G401.6 (cell line): ENCODE measurements at regions not wholly inside any gene's neighbourhood (a gene's known extent, or its start where the extent isn't known, plus 50 kb on each side); places are given as distances from the start of the nearest gene placed in this dataset.
"Not testable (repeated sequence)": the region's sequence is repeated elsewhere in the genome, so short reads cannot be mapped to it uniquely, and the experiment has no call there.

ENCODE experiments used
- FAIRE-seq: peaks from 2 replicates; lab custom pipeline; 2012; peaks lifted over from hg19 to GRCh38; lab: Jason Lieb, UNC

DNA sequence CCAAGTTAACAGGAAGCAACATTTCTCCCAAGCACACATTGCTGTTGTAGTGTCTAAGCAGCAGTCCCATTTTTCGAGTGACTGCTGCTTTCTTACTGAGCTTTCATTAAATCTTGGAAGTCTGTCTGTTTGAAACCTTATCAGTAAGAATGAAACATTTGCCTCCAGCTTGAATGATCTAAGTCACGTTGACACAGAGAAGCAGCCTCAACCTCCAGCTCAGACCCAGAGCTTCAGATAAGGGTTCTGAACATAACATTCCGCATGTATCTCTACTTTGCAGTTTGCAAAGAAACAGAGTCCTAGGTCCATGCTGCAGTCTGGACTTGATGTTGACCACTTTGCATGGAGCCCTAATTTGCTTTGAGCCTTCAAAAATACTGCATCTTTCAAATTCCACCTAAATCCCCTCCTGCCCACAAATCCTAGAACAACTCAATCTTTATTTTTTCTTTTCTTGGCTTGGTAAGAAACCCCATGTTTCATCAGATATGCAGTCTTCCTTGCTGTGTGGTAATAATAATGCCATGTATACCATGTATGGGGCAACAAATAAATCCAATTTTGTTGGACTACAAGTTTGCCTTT is 698.7 kb upstream of the IGFBP3 start:
- FAIRE-seq: no peak

DNA sequence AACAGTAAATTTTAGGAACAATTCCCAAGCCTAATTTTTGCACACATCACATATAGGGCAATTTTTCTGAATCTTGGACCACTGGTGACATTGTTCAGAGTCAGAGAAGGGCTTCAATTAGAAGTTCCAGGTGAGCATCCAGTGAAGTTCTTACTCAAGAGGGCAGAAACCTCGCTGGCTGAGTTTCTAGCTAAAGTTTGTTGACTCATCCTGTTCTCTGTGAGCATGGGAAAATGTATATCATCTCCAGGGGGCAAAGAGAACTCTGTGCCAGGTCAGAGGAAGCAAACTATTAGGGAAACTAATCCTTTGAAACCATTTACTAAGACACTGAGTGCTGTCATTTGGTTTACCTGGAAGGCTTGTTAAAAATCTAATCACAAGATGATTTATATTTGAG is 695.6 kb upstream of the IGFBP3 start:
- FAIRE-seq: no peak

DNA sequence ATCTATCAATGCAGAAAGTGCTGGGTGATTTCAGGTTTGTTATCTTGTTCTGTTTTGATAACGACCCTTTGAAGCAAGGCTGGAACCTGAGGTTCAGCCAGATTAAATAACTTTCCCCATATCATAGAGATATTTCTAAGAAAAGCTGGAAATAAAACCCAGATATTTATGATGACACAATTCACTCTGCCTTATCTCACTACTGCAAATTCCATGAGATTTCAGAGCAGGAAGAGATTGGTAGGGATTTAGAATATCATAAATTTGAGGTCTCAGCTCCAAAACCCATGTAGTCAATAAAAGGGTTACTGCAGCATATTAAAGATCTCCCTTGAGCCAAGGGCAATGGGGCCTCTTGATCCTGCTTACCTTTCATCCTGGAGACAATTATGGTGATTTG is 692.5 kb upstream of the IGFBP3 start:
- no peak for FAIRE-seq

DNA sequence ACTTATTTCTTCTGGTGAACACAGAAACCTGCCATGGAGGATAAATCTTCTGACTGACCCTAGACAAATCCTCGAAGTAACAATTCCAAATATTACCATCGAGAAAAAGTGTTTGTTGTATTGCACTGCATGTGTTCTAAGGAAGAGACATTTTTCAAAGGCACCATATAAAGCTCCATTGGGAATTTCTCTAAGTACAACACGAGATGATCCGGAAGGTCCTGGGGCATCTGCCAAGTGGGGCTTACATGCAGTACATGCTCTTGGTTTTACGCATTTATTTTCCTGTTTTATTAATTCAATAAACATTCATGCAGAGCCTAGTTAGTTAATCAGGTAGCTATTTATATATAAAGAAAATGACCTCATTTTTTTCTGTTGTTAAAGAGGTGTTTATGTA is 692.0 kb upstream of the IGFBP3 start:
- FAIRE-seq: no peak

DNA sequence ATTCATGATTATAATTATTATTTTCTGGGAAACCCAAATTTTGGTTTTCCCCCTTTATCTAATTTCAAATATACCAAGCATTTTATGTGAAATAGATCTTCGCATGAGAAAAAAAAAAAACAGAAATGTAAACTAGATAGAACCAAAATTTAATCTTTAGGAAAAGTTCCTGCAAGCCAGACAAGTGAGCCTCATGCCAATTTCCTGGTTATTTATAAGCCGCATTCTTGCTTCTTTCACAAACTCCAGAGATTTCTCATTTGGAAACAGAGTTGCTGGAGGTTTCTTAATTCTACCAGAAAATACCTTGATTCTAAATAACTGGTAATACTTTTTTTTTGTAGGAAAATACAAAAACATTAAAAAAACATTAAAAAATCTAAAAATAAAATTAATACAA is 690.4 kb upstream of the IGFBP3 start:
- no peak for FAIRE-seq

DNA sequence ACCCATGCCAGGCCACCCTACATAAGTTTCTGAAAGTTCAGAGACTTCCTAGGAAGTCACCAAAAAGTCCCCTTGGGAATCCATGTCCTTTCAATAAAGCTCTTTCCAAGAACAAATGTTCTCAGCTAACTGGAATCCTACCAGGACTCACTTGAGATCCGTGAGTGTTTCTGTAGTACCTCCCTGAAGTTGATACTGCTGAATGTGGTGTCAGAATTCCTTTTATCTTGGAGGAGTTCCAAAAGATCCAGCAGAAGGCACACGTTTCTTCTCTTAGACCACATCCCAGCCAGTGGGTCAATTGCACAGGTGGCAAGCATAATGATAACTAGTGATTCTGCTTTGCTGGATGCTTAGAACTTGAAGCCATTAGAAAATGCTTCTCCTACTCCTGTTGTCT is 689.7 kb upstream of the IGFBP3 start:
- no peak for FAIRE-seq

DNA sequence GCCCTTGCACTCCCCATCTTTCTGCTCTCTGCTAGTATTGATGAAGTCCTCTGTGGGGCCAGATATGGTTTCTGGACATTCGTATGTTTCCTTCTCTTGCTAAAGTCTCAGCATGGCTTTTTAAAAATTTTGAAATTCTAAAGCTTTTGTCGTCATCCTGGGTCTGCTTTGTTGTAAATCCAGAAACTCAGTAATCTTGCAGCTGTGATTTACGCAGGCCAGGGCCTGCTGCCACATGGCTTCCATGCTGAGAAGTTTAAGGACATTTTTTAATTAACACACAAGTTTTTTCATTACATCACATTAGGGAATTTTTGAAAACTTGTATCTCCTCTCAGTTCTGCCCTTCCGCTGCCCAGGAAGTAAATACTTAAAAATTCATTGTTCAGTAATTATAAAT is 686.1 kb upstream of the IGFBP3 start:
- FAIRE-seq: no peak

DNA sequence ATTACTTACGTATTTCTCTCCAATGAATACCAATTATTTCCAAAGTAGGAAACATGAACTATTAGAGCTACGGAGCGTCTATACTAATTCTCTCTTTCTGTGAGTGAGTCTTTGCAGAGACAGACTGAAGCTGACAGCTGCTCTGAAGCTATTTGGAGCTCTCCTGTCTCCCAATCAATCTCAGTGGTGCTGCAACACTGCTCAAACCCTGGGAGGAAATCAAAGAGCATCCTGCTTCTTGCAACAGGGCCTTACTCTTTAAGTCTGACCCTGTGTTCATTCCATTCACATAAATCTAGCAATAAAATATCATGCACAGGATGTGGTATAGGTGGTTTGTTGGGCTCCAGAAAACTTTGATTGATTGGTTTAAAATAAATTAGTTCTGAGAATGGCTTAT is 685.7 kb upstream of the IGFBP3 start:
- no peak for FAIRE-seq

DNA sequence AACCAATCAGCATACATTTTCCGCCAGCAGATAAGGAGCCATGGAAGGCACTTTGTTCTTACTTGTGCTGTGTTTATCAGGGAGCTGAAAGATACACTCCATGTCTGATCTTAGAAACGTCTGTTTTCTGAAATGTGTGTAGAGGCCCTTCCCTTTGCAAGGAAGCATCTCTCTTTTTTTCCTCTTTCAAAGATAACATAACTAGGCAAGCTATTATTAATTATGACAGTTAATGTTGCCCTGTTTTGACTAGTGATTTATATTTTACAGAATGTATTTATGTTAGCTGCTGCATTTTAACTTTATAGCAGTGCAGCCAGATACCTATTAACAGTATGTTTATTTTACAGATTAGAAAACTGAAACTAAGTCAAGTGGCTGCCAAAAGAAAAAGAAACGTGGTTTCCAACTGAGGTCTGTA is 683.2 kb upstream of the IGFBP3 start:
- FAIRE-seq: no peak

DNA sequence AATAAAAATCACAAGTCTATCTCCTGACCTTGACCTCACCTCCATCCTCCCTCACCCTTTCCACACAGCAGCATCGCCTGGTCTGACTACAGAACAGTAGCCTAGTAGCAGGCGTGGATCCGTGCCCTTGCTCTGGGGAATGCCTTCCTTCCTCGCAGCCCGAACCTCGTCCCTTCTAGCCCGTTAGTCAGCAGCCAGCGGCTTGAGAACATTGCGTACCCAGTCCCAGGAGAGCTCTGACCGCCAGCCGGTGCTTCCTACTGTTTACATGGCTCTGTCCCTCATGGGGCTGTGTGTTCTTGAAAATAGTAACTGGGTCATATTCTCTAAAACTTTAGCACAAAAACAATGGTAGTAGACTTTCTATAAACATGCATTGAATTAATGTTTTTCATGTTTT is 682.7 kb upstream of the IGFBP3 start:
- no peak for FAIRE-seq

DNA sequence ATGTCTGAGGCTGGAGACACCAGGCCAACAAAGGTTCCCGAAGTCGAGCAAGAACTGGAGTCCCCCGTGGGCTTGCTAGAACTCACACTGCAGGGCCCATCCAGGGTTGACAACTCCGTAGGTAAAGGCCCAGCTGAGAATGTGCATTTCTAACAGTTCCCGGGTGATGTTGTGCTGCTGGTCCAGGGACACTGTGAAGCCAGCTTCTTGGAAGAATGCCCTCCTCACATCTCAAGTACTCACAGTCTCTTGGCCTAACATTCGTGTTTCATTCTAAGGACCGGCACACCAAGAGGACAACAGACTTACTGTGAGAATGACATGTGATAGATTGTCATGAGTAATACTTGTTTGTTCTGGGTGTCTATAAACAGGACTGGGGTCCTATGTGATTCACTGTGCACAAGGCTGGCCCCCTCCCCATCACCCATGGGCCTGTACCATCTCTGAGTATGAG is 682.3 kb upstream of the IGFBP3 start:
- FAIRE-seq: no peak

DNA sequence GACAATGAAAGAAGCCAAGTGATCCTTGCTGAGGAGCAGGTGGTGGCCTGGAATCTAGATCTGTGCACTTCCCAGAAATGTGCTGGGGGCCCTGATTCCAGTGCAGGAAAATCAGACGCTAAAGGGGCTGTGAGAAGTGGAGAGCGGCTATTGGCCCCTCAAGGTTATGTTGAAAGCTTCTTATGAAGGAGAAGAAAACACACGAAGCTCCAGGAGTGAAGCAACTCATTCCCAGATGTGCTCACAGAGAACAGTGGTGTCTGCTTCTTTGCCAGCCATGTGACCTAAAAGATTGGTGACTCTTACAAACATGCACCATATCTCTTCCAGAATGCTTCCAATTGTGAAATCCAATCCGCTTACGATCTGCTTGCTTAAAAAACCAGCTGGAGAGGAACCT is 679.3 kb upstream of the IGFBP3 start:
- no peak for FAIRE-seq

DNA sequence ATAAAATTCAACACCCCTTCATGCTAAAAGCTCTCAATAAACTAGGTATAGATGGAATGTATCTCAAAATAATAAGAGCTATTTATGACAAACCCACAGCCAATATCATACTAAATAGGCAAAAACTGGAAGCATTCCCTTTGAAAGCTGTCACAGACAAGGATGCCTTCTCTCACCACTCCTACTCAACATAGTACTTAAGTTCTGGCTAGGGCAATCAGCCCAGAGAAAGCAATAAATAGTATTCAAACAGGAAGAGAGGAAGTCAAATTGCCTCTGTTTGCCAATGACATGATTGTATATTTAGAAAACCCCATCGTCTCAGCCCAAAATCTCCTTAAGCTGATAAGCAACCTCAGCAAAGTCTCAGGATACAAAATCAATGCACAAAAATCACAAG is 673.8 kb upstream of the IGFBP3 start:
- FAIRE-seq: not testable (repeated sequence)

DNA sequence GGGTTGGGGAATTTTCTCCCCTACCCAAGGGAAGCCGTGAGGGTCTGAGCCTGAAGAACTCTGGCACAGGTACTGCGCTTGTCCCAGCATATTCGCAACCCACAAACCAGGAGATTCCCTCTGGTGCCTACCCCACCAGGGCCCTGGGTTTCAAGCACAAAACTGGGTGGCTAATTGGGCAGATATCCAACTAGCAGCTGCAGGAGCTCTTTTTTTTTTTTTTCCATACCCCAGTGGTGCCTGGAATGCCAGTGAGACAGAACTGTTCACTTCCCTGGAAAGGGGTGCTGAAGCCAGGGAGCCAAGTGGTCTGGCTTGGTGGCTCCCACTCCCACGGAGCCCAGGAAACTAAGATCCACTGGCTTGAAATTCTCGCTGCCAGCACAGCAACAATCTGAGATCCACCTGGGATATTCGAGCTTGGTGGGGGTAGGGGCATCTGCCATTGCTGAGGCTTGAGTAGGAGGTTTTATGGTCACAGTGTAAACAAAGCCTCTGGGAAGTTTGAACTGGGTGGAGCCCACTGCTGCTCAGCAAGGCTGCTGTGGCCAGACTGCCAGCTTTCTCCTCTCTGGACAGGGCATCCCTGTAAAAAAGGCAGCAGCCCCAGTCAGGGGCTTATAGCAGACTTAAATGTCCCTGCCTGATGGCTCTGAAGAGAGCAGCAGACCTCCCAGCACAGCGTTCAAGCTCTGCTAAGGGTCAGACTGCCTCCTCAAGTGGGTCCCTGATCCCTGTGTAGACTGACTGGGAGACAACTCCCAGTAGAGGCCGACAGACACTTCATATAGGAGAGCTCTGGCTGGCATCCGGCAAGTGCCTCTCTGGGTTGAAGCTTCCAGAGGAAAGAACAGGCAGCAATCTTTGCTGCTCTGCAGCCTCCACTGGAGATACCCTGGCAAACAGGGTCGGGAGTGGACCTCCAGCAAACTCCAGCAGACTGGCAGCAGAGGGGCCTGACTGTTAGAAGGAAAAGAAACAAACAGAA is 670.1 kb upstream of the IGFBP3 start:
- FAIRE-seq: not testable (repeated sequence)

DNA sequence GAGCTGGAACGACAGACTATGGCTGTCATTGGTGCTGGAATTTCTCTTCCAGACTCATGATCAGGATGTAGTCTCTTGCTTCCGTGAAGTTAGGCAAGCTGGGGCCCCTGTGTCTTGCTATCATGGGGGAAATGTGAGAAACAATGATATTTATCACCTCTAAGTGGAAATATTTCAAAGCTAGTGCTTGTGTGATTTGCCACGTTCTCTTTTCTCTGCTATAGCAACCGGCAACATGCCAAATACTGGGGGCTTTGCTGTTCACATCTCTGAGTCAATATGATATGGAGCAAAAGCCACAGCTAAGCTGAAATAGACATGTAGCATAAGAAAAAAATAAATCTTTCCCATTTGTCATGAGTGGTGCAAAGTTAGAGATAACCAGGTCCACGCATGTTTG is 668.2 kb upstream of the IGFBP3 start:
- FAIRE-seq: no peak

DNA sequence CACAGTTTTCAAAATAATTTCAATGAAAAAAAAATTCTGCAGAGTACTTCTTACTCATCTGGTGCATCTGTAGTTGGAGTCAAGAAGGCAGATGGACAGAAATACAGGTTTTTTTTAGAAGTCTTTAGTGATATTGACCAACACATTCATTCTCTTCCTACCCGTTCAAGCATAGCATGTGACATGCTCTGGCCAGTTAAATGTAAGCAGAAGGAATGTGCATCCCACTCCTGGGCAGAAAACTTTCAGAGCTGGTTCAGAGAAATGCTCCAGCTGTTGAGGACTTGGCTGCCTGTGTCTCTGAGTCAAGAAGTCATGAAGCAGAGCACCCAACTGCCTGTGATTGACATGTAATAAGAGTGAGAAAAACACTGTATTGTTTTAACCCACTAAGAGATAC is 665.3 kb upstream of the IGFBP3 start:
- no peak for FAIRE-seq

DNA sequence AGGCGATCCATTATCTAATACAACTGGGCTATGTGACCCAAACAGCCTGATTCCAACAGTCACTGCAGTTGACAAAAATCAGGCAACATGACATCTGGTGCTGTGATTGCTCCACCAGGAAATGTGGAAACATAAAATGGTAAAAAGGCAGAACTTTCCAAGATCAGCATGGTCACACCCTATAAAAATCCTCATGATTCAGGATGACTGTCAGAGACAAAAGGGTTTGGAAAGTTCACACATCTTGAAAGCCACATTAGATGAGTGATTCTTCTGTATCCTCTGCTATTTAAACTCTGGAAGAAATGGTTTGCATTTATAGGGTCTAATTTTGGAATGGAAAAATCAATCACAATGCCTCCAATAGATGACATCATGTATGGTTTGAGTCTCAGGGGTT is 662.6 kb upstream of the IGFBP3 start:
- no peak for FAIRE-seq

DNA sequence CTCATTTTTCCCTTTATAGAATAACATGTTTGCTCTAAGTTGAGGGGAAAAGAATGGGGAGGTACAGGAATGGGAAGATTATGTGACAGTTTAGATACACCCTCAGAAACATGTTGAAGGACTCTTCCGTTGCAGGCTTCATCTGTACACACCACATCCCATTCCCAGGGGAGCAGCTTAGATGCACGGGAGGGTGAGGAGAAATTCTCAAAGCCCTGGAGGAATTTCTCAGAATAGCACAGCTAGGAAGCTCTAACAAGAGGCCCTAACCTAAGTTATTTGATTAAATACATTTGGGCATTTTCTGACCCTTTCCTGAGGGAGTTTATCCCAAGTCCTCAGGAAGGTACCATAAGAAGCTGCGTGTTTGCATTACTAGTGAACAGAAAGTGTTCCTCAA is 660.2 kb upstream of the IGFBP3 start:
- no peak for FAIRE-seq

DNA sequence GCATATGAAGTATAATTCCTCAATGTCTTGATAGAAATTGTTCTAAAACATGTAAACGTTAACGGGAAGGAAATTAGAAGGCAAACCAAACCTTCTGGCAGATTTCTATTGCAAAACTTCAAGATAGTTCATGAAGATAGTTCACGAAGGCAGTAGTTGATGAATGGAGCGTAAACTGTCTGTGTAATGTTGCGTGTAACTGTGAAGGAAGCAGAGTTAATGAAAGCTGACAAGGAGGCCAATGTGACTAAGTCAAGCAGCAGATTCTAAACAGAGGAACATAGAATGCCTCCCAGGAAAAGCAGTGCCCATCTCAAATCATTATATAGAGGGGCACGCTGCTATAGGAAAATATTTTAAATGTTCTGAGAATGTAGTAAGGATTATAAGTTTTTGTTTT is 659.7 kb upstream of the IGFBP3 start:
- no peak for FAIRE-seq

DNA sequence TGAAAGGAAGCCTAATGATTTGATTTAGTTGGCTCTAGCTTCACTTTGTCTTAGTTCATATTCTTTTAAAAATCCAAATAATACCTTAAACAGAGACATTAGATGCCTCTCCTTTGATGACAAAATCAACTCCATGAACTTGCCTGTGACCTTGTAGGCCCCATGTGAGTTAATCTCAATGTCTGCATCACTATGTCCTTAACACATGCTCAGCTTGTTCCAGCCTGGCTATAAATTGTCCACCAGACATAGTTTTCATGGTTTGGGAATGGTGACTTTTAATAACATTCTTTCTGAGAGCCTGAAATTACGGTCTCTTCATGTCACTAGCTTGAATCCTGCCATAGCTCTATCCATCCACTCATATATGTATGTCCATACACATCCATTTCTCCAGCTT is 656.3 kb upstream of the IGFBP3 start:
- no peak for FAIRE-seq

DNA sequence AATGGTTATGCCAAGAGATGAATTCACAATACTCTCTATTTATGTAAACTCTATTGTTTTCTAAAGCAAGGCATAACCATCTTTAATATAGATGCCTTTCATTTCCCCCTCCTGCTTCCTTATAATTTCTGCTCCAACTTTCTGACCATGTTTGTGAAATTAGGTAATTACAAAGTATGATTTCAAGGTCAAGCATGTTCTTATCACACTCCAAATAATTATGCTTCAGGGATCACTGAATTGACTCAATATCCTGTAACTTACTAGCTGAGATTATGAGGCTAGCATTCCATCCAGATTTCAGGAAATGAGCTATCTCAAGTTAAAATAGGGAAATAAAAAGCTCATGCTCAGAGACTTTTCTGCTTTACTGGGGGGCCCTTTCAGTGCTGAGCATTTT is 655.9 kb upstream of the IGFBP3 start:
- FAIRE-seq: no peak

DNA sequence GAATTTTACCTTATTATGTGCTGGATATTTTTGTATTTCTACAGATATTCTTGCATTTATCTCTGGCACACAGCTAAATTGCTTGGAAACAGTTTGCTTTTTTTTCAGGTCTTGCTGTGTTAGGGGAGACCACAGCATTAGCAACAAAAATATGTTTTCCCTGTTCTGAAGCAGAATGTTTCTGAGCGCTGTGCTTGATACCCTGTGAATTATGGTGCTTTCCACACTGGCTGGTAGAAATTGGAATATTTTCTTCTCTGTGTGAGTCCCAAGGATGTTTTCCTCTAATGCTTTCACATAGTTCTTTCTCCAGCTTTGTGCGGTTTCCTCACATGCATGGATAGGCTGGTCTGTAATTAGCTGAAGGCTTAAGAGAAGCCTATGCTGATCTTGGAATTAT is 651.6 kb upstream of the IGFBP3 start:
- no peak for FAIRE-seq

DNA sequence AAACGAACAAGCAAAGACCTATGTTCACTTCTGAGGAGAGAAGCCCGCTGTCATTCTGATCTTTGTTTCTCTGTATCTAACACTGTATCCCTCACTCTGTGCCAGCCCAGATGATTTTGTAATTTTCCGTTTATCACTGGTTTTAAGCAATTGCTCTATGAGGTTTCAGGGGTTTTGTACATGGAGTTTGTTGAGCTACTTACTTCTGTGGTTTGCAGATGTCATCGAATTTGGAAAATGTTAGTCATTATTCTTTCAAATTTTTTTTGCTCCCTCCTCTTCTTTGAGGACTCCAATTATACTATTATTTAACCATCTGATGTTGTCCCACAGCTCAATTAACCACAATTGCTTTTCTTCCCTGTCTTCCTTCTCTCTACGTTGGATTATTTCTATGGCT is 650.9 kb upstream of the IGFBP3 start:
- no peak for FAIRE-seq

DNA sequence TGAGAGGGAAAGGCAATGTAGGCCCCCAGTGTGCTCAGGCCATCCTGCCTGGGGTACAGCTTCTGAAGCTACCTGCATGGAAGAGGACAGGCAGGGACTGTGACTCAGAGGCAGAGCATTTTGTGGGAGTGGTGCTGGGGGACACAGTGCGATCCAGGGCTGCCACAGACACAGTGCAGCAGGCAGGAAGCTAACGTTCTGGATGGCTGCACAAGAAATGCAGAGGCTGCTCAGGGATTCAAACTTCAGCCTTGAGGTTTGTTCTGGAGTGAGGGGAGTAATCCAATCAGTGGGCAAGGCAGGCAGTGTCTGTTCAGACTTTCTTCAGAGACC is 648.0 kb upstream of the IGFBP3 start:
- FAIRE-seq: no peak
